ENCODE measurements at regions not wholly inside any gene's neighbourhood (a gene's known extent, or its start where the extent isn't known, plus 50 kb on each side); places are given as distances from the start of the nearest gene placed in this dataset.
"Not testable (repeated sequence)": the region's sequence is repeated elsewhere in the genome, so short reads cannot be mapped to it uniquely, and the experiment has no call there.

GRCh38 chr15:31224661-31225060, 102.0 kb upstream of the KLF13 start:
- TF ChIP-seq POLR2AphosphoS5, CTCF, POLR2A (IDR thresholded peaks at IDR 0.05): not testable (repeated sequence)

All from upper lobe of left lung (tissue), 4 donors.